OCI-LY1 (cell line): ENCODE measurements at regions not wholly inside any gene's neighbourhood (a gene's known extent, or its start where the extent isn't known, plus 50 kb on each side); places are given as distances from the start of the nearest gene placed in this dataset.

Experiments
- H2AFZ ChIP-seq: fragments of 200-600 bp; sonication (generic), shearing (Covaris generic); 2 replicates; pipeline ENCODE4 v1.6.0; 2014; ENCODE audit warnings: antibody characterized with exemption, mild to moderate bottlenecking, low read length
- H3F3A ChIP-seq: fragments of 200-600 bp; sonication (generic), shearing (Covaris generic); 2 replicates; pipeline ENCODE4 v1.6.0; 2014; ENCODE audit warnings: mild to moderate bottlenecking, antibody characterized with exemption, low read length, moderate library complexity; ENCODE audit not compliant: insufficient read depth
- H3K27ac ChIP-seq: fragments of 200-600 bp; sonication (generic); 2 replicates; pipeline ENCODE4 v1.5.1; 2014; ENCODE audit warnings: low read length, mixed run types, mild to moderate bottlenecking, low read depth; ENCODE audit not compliant: poor library complexity, severe bottlenecking
- H3K27me3 ChIP-seq: fragments of 200-600 bp; sonication (generic); 2 replicates; pipeline ENCODE4 v1.6.0; 2014; ENCODE audit warnings: antibody characterized with exemption, mild to moderate bottlenecking, low read length, moderate library complexity; ENCODE audit not compliant: insufficient read depth
- H3K36me3 ChIP-seq: fragments of 200-600 bp; sonication (generic); 2 replicates; pipeline ENCODE4 v1.6.1; 2014; ENCODE audit warnings: mild to moderate bottlenecking, antibody characterized with exemption, low read length, moderate library complexity, mixed read lengths; ENCODE audit not compliant: insufficient read depth
- H3K4me1 ChIP-seq: fragments of 200-600 bp; sonication (generic); 2 replicates; pipeline ENCODE4 v1.5.1; 2014; ENCODE audit warnings: mild to moderate bottlenecking, low read length, moderate library complexity; ENCODE audit not compliant: insufficient read depth, severe bottlenecking
- H3K4me2 ChIP-seq: fragments of 200-600 bp; sonication (generic), shearing (Covaris generic); 2 replicates; pipeline ENCODE4 v1.6.1; 2014; ENCODE audit warnings: low read length
- H3K4me3 ChIP-seq: fragments of 200-600 bp; sonication (generic); 2 replicates; pipeline ENCODE4 v1.5.1; 2014; ENCODE audit warnings: low read length, low read depth, mild to moderate bottlenecking, mixed read lengths; ENCODE audit not compliant: poor library complexity, severe bottlenecking
- H3K79me2 ChIP-seq: fragments of 200-600 bp; shearing (Covaris generic); 2 replicates; pipeline ENCODE4 v1.6.1; 2016; ENCODE audit warnings: mixed run types, low read length, mixed read lengths; ENCODE audit not compliant: insufficient read depth
- H3K9ac ChIP-seq: fragments of 200-600 bp; sonication (generic), shearing (Covaris generic); 2 replicates; pipeline ENCODE4 v1.6.1; 2014; ENCODE audit warnings: mild to moderate bottlenecking, low read length, mixed read lengths
- H3K9me2 ChIP-seq: fragments of 200-600 bp; sonication (generic), shearing (Covaris generic); 2 replicates; pipeline ENCODE4 v1.6.1; 2014; ENCODE audit warnings: low read depth, mild to moderate bottlenecking, low read length, mixed read lengths
- H3K9me3 ChIP-seq: fragments of 200-600 bp; shearing (Covaris generic); 2 replicates; pipeline ENCODE4 v1.6.1; 2014; ENCODE audit warnings: low read length, mixed read lengths
- H4K20me1 ChIP-seq: fragments of 200-600 bp; sonication (generic), shearing (Covaris generic); 2 replicates; pipeline ENCODE4 v1.6.0; 2016; ENCODE audit warnings: mild to moderate bottlenecking, low read length; ENCODE audit not compliant: insufficient read depth
- CTCF ChIP-seq: fragments of 200-600 bp; sonication (generic), shearing (Covaris generic); IDR thresholded peaks from 2 replicates; pipeline ENCODE4 v1.5.1; 2017; ENCODE audit warnings: mild to moderate bottlenecking, antibody characterized with exemption, low read length, moderate library complexity, mixed read lengths
- EZH2 ChIP-seq: fragments of 200-600 bp; sonication (generic), shearing (Covaris generic); IDR thresholded peaks from 2 replicates; pipeline ENCODE4 v1.8.0; 2017; ENCODE audit warnings: borderline replicate concordance, mixed run types, mild to moderate bottlenecking, antibody characterized with exemption, low read length, moderate library complexity, mixed read lengths

GRCh38 chr1:238895911-238896310 is 490.5 kb upstream of the CHRM3 start:
- no peak overlapping the region for H3K4me2 ChIP-seq
- H3K36me3 ChIP-seq: no peaks in the 10 kb centered on the region
- no peak overlapping the region for H2AFZ ChIP-seq
- H3K4me3 ChIP-seq: no peak overlapping the region
- no peaks in the 10 kb centered on the region for H3F3A ChIP-seq
- no peaks in the 10 kb centered on the region for H3K27me3 ChIP-seq
- H3K79me2 ChIP-seq: no peaks in the 10 kb centered on the region
- no peaks in the 10 kb centered on the region for H3K9me3 ChIP-seq
- no peak overlapping the region for H3K27ac ChIP-seq
- H3K9ac ChIP-seq: no peak overlapping the region
- no peaks in the 10 kb centered on the region for H4K20me1 ChIP-seq
- H3K9me2 ChIP-seq: no peaks in the 10 kb centered on the region
- H3K4me1 ChIP-seq: no peaks in the 10 kb centered on the region
- TF ChIP-seq CTCF (no peak), EZH2 (no peak)

- no peak overlapping the region for H3K4me3 ChIP-seq
- H3K36me3 ChIP-seq: no peaks in the 10 kb centered on the region
- no peaks in the 10 kb centered on the region for H3K9me3 ChIP-seq
- no peak overlapping the region for H3K27ac ChIP-seq
- H3K79me2 ChIP-seq: no peaks in the 10 kb centered on the region
- H2AFZ ChIP-seq: no peak overlapping the region
- TF ChIP-seq EZH2 (no peak), CTCF (no peak)
- no peak overlapping the region for H3K4me2 ChIP-seq
- H3F3A ChIP-seq: no peaks in the 10 kb centered on the region
- H3K27me3 ChIP-seq: no peaks in the 10 kb centered on the region
- no peaks in the 10 kb centered on the region for H3K9me2 ChIP-seq
- no peaks in the 10 kb centered on the region for H4K20me1 ChIP-seq
- H3K9ac ChIP-seq: no peak overlapping the region
- H3K4me1 ChIP-seq: no peaks in the 10 kb centered on the region
These were observed 493.8 kb upstream of the CHRM3 start for GRCh38 chr1:238892612-238893011.

- Histone ChIP-seq H3K79me2 (no peaks in the 10 kb centered on the region), H3K4me3 (no peak overlapping the region), H3K27ac (no peak overlapping the region), H3K9me3 (no peaks in the 10 kb centered on the region), H4K20me1 (no peaks in the 10 kb centered on the region), H3K36me3 (no peaks in the 10 kb centered on the region), H3K4me2 (no peak overlapping the region), H3K27me3 (no peaks in the 10 kb centered on the region), H2AFZ (no peak overlapping the region), H3K9me2 (no peaks in the 10 kb centered on the region), H3K9ac (no peak overlapping the region), H3F3A (no peaks in the 10 kb centered on the region), H3K4me1 (no peaks in the 10 kb centered on the region)
- no peak for TF ChIP-seq CTCF
- no peak for TF ChIP-seq EZH2
These were observed 524.9 kb upstream of the CHRM3 start for GRCh38 chr1:238861342-238862066.
